Neural cell (in vitro differentiated cells): ENCODE measurements at regions not wholly inside any gene's neighbourhood (a gene's known extent, or its start where the extent isn't known, plus 50 kb on each side); places are given as distances from the start of the nearest gene placed in this dataset.

ENCODE experiments used
- EP300 ChIP-seq: fragments of 450-650 bp; conservative IDR thresholded peaks from 2 replicates; pipeline ENCODE4 v1.6.1; 2014; ENCODE audit warnings: antibody characterized with exemption, mild to moderate bottlenecking, moderate library complexity; ENCODE audit not compliant: poor library complexity, severe bottlenecking
- EZH2 ChIP-seq: fragments of 200-600, 300-800 bp; shearing (Covaris generic), sonication (generic); IDR thresholded peaks from 2 replicates; pipeline ENCODE4 v1.6.1; 2014; ENCODE audit warnings: antibody characterized with exemption, low read length, borderline replicate concordance, mild to moderate bottlenecking; ENCODE audit not compliant: insufficient read depth, poor library complexity, severe bottlenecking
- POLR2AphosphoS5 ChIP-seq: IDR thresholded peaks from 2 replicates; pipeline ENCODE4 v1.6.1; 2012
- RAD21 ChIP-seq: fragments of 450-650 bp; conservative IDR thresholded peaks from 2 replicates; pipeline ENCODE4 v1.6.1; 2014; ENCODE audit warnings: antibody characterized with exemption, mild to moderate bottlenecking, moderate library complexity
- TF ChIP-seq, protein P1 (sequence below): fragments of 450-650 bp; IDR thresholded peaks from 2 replicates; pipeline ENCODE4 v1.5.1; 2014; ENCODE audit warnings: antibody characterized with exemption, mild to moderate bottlenecking, moderate library complexity; ENCODE audit not compliant: poor library complexity, severe bottlenecking

DNA sequence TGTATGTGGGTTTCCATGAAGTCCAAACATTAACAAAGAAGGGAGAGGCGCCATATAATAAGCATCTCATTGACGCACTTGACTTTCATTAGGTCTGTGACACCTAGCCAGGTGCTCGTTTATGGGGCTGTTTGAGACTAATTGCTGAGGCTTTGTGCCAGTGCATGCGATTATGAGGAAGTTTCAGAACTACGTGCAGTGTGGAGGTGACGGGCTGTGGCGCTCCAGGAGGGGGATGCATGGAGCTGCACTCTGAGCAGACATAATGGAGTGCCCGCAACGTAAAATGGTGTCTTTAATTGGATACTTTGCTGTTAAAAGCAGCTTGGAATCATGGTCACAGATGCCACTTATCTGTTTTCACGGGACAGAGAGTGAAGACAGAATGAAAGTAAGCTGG is 223.2 kb downstream of the FGF9 start:
- TF ChIP-seq, protein P1, sequence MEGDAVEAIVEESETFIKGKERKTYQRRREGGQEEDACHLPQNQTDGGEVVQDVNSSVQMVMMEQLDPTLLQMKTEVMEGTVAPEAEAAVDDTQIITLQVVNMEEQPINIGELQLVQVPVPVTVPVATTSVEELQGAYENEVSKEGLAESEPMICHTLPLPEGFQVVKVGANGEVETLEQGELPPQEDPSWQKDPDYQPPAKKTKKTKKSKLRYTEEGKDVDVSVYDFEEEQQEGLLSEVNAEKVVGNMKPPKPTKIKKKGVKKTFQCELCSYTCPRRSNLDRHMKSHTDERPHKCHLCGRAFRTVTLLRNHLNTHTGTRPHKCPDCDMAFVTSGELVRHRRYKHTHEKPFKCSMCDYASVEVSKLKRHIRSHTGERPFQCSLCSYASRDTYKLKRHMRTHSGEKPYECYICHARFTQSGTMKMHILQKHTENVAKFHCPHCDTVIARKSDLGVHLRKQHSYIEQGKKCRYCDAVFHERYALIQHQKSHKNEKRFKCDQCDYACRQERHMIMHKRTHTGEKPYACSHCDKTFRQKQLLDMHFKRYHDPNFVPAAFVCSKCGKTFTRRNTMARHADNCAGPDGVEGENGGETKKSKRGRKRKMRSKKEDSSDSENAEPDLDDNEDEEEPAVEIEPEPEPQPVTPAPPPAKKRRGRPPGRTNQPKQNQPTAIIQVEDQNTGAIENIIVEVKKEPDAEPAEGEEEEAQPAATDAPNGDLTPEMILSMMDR: no peak
- TF ChIP-seq RAD21 (no peak), EP300 (no peak), POLR2AphosphoS5 (no peak), EZH2 (no peak)
